ENCODE measurements at regions not wholly inside any gene's neighbourhood (a gene's known extent, or its start where the extent isn't known, plus 50 kb on each side); places are given as distances from the start of the nearest gene placed in this dataset.
"Not testable (repeated sequence)": the region's sequence is repeated elsewhere in the genome, so short reads cannot be mapped to it uniquely, and the experiment has no call there.

DNA sequence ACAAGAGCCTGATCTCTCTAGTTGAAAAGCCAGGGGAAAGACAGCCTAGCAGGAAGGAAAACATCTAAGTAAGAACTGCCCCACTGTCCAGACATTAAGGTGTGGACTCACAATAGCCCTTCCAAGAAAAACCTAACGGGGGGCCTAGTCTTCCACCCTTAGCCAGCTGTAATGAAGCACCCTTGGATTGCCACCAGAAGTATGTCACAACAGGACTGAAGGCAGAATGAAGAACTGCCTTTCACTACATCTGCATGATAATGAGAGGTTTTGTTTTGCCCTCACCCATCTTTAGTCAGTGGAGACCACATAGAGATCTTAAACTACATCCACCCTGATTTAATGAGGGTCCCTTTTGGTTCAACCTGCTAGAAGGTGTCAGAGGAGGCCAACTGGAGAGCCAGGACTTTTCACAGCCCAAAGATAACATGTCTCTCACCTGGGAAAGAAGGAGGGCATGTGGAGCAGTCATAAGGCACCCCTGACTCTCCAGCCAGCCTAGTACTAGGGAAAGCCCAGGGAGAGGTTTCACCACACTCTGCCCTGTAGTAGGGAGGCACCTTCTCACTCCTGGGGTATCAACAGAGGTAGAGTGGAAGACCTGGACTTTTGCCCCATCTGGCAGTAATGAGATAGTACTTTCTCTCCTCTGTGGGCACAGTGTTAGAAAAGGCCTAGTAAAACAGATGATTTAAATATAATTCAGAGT, 1017.4 kb upstream of the MANEA start:
- no peak for DNase-seq (ENCODE audit: low spot score)
- ATAC-seq = no peak
- no peak overlapping the region for H3K27ac Mint-ChIP-seq
- peaks cover 44% of the 10 kb centered on the region for H3K9me3 Mint-ChIP-seq
- H3K4me1 Mint-ChIP-seq (ENCODE audit: low read depth in 2 of 2) = no peaks in the 10 kb centered on the region
- no peaks in the 10 kb centered on the region for H3K27me3 Mint-ChIP-seq
- H3K4me3 Mint-ChIP-seq = no peak overlapping the region
- peaks cover 7% of the 10 kb centered on the region for H3K36me3 Mint-ChIP-seq

DNA sequence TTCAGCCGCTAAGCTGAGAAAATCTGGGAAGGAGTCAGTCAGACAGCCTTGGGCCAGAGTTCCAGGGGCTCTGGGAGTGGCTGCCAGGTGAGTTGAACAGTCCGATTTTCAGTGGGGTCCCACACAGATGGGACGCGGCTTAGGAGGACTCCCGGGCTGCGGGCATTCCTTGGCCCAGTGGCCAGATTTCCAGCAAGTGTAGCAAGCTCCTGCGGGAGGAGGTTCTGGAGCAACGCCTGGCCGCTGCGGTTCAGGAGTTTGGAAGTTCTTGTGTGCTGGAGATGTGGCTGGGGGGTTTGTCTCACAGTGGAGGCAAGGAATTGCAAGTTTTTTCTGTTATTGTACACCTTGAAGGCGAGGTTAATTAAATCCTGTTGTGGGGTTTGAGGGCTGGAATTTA, 1020.1 kb upstream of the MANEA start:
- H3K36me3 Mint-ChIP-seq = peaks cover 11% of the 10 kb centered on the region
- not testable (repeated sequence) for DNase-seq (ENCODE audit: low spot score); H3K27me3 Mint-ChIP-seq; H3K4me1 Mint-ChIP-seq (ENCODE audit: low read depth in 2 of 2); H3K27ac Mint-ChIP-seq; ATAC-seq; H3K4me3 Mint-ChIP-seq
- H3K9me3 Mint-ChIP-seq = peaks cover 52% of the 10 kb centered on the region

DNA sequence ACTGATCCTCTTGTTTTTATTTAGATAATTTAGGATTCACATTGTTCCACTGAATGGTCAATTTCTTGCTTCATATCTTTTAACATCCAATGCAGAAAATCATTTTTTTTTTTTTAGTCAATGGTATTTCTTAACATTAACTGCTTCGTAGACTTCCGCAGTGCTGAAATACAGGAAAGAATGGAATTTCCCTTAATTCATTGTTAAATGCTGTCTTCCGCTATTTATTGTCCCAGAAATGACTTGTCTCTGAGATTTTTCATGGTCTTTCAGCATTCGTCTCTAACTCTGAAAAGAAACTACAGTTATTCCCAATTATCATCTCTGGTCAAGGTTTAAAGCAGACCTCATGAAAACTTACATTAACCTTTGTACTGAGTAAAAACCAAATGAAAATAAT, 1029.1 kb upstream of the MANEA start:
- Mint-ChIP-seq H3K4me3 (no peak overlapping the region), H3K4me1 (ENCODE audit: low read depth in 2 of 2) (no peaks in the 10 kb centered on the region), H3K36me3 (no peaks in the 10 kb centered on the region), H3K27ac (no peak overlapping the region), H3K27me3 (no peaks in the 10 kb centered on the region), H3K9me3 (peaks cover 17% of the 10 kb centered on the region)
- ATAC-seq (no peak), DNase-seq (ENCODE audit: low spot score) (no peak)

DNA sequence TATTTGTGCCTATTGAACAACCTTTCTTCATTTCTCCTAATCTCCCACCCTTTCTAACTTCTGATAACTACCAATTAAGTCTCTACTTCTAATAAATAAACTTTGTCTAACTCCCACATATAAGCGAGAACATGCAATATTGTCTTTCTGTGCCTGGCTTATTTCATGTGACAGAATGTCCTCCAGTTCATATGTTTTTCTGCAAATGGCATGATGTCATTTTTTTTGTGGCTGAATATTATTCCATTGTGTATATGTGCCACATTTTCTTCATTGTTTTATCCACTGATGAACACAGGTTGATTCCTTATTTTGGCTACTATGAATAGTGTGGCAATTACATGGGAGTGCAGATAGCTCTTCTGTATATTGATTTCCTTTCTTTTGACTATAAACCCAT, 1041.5 kb upstream of the MANEA start:
- DNase-seq (ENCODE audit: low spot score) (no peak), ATAC-seq (no peak)
- no peak overlapping the region for H3K4me3 Mint-ChIP-seq
- H3K27ac Mint-ChIP-seq = no peak overlapping the region
- H3K4me1 Mint-ChIP-seq (ENCODE audit: low read depth in 2 of 2) = no peaks in the 10 kb centered on the region
- peaks cover 20% of the 10 kb centered on the region for H3K9me3 Mint-ChIP-seq
- no peaks in the 10 kb centered on the region for H3K27me3 Mint-ChIP-seq
- peaks cover 7% of the 10 kb centered on the region for H3K36me3 Mint-ChIP-seq

DNA sequence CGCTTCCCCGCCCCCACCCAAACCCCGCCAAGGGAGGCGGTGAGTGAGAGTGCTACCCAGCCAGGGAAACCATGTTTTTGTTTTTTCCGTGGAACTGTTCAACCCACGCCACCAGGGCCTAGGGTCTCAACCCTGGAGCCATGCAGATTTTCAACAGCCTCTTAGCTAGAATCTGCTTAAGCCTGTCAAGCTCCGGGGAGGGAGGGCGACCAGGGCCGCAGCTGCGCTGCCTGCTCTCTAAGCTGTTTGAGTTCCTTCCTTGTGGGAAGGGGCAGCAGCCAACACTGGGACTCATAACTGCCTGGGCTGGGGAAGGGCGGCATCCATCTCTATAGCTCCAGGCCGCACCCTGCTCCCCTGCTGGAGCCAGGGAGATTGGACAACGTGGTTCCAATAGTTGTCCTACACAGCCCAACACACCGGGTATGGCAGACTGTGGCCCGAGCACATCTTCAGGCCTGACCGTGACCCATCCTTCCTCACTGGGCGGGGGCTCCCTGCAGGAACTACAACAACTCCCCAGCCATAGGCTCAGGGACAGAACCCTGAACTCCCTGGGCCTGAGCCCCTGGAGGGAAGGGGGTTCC, 1065.7 kb upstream of the MANEA start:
- H3K36me3 Mint-ChIP-seq = no peaks in the 10 kb centered on the region
- H3K27me3 Mint-ChIP-seq = no peaks in the 10 kb centered on the region
- no peak overlapping the region for H3K4me3 Mint-ChIP-seq
- DNase-seq (ENCODE audit: low spot score) (peak; percentile 42), ATAC-seq (no peak)
- H3K9me3 Mint-ChIP-seq = peaks cover 6% of the 10 kb centered on the region
- no peaks in the 10 kb centered on the region for H3K4me1 Mint-ChIP-seq (ENCODE audit: low read depth in 2 of 2)
- H3K27ac Mint-ChIP-seq = no peak overlapping the region

DNA sequence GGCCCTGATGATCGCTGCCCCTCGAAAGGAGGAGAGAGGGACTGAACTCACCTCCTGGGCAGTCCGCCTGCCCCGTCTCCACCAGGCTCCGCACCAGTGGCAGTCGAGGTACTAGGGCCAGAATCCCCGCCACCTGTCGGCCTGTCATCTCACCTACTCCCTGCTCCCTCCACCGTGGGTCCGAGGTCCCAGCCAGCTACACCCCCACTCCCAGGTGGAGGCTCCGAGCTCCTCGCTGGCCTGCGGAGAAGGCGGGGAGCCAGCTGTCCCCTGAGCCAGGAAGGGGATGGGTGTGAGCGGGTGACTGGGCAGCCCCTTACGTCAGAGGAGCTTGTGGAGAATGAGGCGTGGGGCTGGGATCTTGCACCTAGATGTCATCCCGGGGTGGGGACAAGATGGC, 1066.5 kb upstream of the MANEA start:
- no peak overlapping the region for H3K4me3 Mint-ChIP-seq
- no peaks in the 10 kb centered on the region for H3K4me1 Mint-ChIP-seq (ENCODE audit: low read depth in 2 of 2)
- H3K27me3 Mint-ChIP-seq = no peaks in the 10 kb centered on the region
- peak in 1 of 2 donors; percentile 50 for ATAC-seq
- no peaks in the 10 kb centered on the region for H3K9me3 Mint-ChIP-seq
- H3K27ac Mint-ChIP-seq = no peak overlapping the region
- no peaks in the 10 kb centered on the region for H3K36me3 Mint-ChIP-seq
- peak; percentile 56 for DNase-seq (ENCODE audit: low spot score)

DNA sequence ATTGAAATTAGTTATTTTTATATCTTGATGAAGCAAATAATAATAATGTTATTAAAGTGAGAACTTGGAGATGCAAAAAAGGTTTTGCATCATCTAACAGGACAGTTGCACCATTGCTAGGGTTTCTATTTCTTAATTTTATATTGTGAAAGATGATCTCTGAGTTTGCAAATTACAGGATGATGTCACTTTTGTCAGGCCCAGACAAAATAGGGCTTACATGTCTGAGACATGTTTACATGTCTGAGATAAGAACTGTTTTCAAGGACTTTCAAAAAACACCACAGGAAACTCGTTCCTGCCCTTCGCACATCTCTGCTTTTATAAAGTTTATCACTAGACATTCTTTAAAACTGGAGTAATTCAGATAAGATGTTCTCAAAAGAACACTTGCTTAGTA, 1075.8 kb upstream of the MANEA start:
- H3K27ac Mint-ChIP-seq = no peak overlapping the region
- no peak overlapping the region for H3K4me3 Mint-ChIP-seq
- no peaks in the 10 kb centered on the region for H3K9me3 Mint-ChIP-seq
- DNase-seq (ENCODE audit: low spot score) (no peak), ATAC-seq (no peak)
- H3K36me3 Mint-ChIP-seq = no peaks in the 10 kb centered on the region
- H3K4me1 Mint-ChIP-seq (ENCODE audit: low read depth in 2 of 2) = no peaks in the 10 kb centered on the region
- H3K27me3 Mint-ChIP-seq = no peaks in the 10 kb centered on the region

DNA sequence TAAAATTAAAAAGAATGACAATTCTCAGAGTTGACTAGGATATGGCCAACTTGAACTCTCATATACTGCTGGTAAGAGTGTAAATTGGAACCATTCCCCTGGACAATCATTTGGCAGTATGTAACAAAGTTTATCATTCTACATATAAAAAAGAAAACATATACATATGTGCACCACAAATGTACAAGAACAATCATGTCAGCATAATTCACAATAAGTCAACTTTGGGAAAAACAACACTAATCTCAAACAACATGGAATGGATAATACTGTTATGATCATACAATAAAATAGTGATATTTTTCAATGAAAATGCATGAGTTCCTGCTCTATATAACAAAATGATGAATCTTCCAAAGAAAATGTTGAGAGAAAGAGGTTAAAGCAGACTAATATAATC, 1078.7 kb upstream of the EPHA7 start:
- Mint-ChIP-seq H3K27me3 (no peaks in the 10 kb centered on the region), H3K9me3 (peaks cover 3% of the 10 kb centered on the region), H3K27ac (no peak overlapping the region), H3K36me3 (peaks cover 9% of the 10 kb centered on the region), H3K4me1 (ENCODE audit: low read depth in 2 of 2) (no peaks in the 10 kb centered on the region), H3K4me3 (no peak overlapping the region)
- ATAC-seq (no peak), DNase-seq (ENCODE audit: low spot score) (no peak)

DNA sequence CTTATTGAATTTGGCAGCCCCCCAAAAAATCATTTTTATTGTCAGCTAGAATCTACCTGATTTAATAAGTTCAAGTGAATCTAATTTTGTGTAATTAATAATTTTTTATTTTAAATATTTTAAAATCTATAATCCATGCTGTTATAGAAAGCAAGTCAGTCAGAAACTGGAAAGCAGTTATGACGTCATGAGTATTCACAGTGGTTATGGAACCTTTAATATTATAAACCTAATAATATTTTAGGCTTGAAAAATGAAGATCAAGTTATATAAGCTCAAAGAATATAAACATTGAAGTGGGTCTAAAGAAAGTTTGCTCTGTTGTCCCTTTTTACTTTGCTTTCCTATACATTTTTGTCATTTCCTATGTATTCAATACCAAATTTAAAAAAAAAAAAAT, 1075.1 kb upstream of the EPHA7 start:
- Mint-ChIP-seq H3K27me3 (no peaks in the 10 kb centered on the region), H3K27ac (no peak overlapping the region), H3K4me3 (no peak overlapping the region), H3K36me3 (peaks cover 10% of the 10 kb centered on the region), H3K9me3 (peaks cover 3% of the 10 kb centered on the region), H3K4me1 (ENCODE audit: low read depth in 2 of 2) (no peaks in the 10 kb centered on the region)
- ATAC-seq (no peak), DNase-seq (ENCODE audit: low spot score) (no peak)

DNA sequence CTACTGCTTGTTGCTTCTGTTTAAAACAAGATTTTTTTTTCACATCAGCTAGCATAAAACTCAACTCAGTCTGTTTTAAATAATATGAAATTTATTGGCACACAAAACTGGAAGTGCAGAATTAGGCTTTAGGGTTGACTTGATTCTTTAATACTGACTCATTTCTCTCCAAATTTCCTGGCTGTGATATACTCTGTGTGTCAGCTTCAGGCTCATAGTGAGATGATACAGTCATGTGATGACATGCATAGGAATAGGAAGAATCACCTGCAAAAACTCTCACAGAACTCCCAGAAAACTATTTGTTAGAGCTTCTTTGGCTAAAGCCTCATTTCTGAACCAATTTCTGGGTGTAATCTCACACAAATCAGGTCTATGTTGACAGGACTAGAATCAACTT, 1068.0 kb upstream of the EPHA7 start:
- Mint-ChIP-seq H3K27me3 (no peaks in the 10 kb centered on the region), H3K4me3 (no peak overlapping the region), H3K36me3 (no peaks in the 10 kb centered on the region), H3K27ac (no peak overlapping the region), H3K4me1 (ENCODE audit: low read depth in 2 of 2) (no peaks in the 10 kb centered on the region), H3K9me3 (peaks cover 4% of the 10 kb centered on the region)
- DNase-seq (ENCODE audit: low spot score) (no peak), ATAC-seq (no peak)

DNA sequence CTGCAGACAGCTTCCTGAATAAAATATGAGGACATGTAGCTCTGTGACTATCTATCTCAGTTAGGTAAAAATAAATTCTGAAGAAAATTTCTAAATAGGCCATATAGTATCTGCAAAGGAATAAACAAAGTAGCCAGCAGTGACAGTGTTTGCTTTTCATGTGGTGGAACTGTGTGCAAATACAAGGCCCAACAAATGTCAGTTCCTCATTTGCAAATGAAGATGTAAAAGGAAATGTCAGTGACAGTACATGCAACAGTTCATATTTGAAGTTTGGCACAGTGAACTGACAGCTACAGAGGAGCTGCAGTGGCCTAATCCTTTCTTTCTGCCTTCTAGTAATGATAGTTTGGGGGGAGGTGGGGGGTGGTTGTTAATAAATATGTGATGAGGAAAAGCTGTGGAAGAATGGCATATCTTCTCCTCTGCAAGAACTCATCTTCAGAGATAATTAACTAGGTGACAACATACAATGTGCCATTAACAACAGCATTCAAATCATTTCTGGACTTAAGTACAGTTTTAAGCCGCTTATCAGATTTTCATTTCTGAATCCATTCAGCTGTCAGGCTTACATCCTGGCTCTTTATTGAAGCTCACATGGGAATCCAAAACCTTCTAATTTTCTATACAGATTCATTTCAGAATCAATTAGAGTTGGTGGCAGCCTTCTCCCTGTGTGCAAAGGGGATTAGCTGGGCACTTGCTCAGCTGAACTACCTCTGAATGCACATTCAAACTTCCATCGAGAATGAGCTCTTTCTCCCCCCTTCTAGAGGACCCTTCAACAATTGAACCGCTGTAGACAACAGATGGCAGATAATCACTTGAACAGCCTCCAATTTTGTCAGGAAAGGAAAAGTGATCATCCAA, 1059.0 kb upstream of the EPHA7 start:
- no peaks in the 10 kb centered on the region for H3K27me3 Mint-ChIP-seq
- no peak for ATAC-seq
- H3K4me1 Mint-ChIP-seq (ENCODE audit: low read depth in 2 of 2) = no peaks in the 10 kb centered on the region
- no peak overlapping the region for H3K27ac Mint-ChIP-seq
- H3K36me3 Mint-ChIP-seq = no peaks in the 10 kb centered on the region
- DNase-seq (ENCODE audit: low spot score) = no peak
- peaks cover 10% of the 10 kb centered on the region for H3K9me3 Mint-ChIP-seq
- H3K4me3 Mint-ChIP-seq = no peak overlapping the region

DNA sequence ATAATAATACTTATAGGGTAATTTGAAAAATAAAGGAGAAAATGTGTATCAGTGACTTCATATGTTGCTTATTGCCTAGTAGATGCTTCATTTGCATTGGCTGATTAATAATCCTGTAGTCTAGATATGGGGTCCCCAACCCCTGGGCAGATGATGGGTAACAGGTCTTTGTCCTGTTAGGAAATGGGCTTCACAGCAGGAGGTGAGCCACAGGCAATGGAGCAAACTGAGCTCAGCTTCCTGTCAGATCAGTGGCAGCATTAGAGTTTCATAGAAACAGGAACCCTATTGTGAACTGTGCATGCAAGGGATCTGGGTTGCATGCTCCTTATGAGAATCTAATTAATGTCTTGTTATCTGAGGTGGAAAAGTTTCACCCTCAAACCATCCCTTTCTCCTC, 1049.5 kb upstream of the EPHA7 start:
- DNase-seq (ENCODE audit: low spot score) (no peak), ATAC-seq (no peak)
- H3K27me3 Mint-ChIP-seq = no peaks in the 10 kb centered on the region
- no peak overlapping the region for H3K4me3 Mint-ChIP-seq
- H3K27ac Mint-ChIP-seq = no peak overlapping the region
- no peaks in the 10 kb centered on the region for H3K4me1 Mint-ChIP-seq (ENCODE audit: low read depth in 2 of 2)
- H3K36me3 Mint-ChIP-seq = no peaks in the 10 kb centered on the region
- peaks cover 9% of the 10 kb centered on the region for H3K9me3 Mint-ChIP-seq

DNA sequence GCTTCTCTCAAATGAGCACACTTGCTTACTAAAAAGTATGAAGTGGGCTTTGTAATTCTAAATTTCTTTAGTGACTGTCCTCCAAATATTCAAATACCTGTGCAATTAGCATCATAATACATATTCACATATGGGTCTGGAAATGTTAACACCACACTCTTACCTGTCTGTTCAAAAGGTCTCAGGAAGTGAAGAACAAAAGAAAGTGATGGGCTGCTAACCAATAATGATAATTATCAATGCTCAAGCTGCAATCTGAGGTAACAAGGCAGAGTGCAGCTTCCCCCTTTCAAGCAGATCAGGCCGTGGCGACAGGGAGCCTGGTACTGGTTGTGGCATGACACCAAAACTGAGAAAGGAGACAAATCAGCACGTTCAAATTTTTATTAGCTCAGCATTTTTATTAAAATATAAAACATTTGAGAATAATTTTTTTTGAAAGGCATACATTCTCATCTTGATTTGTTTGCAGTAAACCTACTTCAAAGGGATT, 1044.7 kb upstream of the EPHA7 start:
- ATAC-seq (no peak), DNase-seq (ENCODE audit: low spot score) (no peak)
- Mint-ChIP-seq H3K27ac (no peak overlapping the region), H3K9me3 (peaks cover 20% of the 10 kb centered on the region), H3K4me1 (ENCODE audit: low read depth in 2 of 2) (no peaks in the 10 kb centered on the region), H3K4me3 (no peak overlapping the region), H3K27me3 (no peaks in the 10 kb centered on the region), H3K36me3 (no peaks in the 10 kb centered on the region)

DNA sequence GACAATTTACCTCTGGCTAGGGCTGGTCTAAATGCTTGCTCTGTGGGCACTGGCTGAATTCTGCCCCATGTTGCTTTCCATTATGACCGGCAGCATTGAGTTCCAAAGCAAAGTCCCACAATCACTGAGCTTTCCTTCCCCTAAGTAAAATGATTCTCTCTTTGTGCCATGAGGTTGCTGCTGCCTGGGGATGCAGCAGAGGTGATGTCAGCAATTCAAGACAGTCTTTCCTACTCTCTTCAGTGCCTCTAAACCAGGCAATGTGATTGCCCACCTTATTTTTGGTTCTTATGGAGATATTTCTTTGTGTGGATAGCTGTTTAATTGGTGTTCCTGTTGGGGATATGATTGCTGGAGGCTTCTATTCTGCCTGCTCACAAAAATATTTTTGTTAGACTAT, 1043.9 kb upstream of the EPHA7 start:
- DNase-seq (ENCODE audit: low spot score) = no peak
- no peak for ATAC-seq
- no peaks in the 10 kb centered on the region for H3K36me3 Mint-ChIP-seq
- no peaks in the 10 kb centered on the region for H3K4me1 Mint-ChIP-seq (ENCODE audit: low read depth in 2 of 2)
- H3K27me3 Mint-ChIP-seq = no peaks in the 10 kb centered on the region
- peaks cover 17% of the 10 kb centered on the region for H3K9me3 Mint-ChIP-seq
- H3K27ac Mint-ChIP-seq = no peak overlapping the region
- no peak overlapping the region for H3K4me3 Mint-ChIP-seq

Data from natural killer cell treated with Interleukin-12 subunit alpha and Interleukin-12 subunit beta and Interleukin-15 and Interleukin-18, amount 100 ng/mL, for 72 hours (primary cell).